IMR-90 (cell line): ENCODE measurements at regions not wholly inside any gene's neighbourhood (a gene's known extent, or its start where the extent isn't known, plus 50 kb on each side); places are given as distances from the start of the nearest gene placed in this dataset.

Experiments used
- CEBPB ChIP-seq: IDR thresholded peaks from 2 replicates; pipeline ENCODE4 v1.6.1; 2012; ENCODE audit warnings: low read depth, low read length, improper control_type of control experiment
- CTCF ChIP-seq: conservative IDR thresholded peaks from 2 replicates; pipeline ENCODE4 v1.5.1; 2012; ENCODE audit warnings: mild to moderate bottlenecking, low read depth, low read length, improper control_type of control experiment
- MAFK ChIP-seq: IDR thresholded peaks from 2 replicates; pipeline ENCODE4 v1.6.1; 2012; ENCODE audit warnings: low read depth, low read length, improper control_type of control experiment
- POLR2A ChIP-seq: IDR thresholded peaks from 2 replicates; pipeline ENCODE4 v1.6.1; 2012; ENCODE audit warnings: mild to moderate bottlenecking, low read depth, low read length
- RAD21 ChIP-seq: IDR thresholded peaks from 2 replicates; pipeline ENCODE4 v1.6.1; 2012; ENCODE audit warnings: low read length, improper control_type of control experiment
- SMC3 ChIP-seq: fragments of 150-350 bp; IDR thresholded peaks from 2 replicates; pipeline ENCODE4 v1.6.1; 2016; ENCODE audit warnings: low read depth, mild to moderate bottlenecking, antibody characterized with exemption, low read length, moderate library complexity
- TF ChIP-seq, protein P1 (sequence below): fragments of 150-350 bp; IDR thresholded peaks from 2 replicates; pipeline ENCODE4 v1.6.1; 2017; ENCODE audit warnings: mild to moderate bottlenecking, antibody characterized with exemption, low read length, low read depth
- TF ChIP-seq, protein P2 (sequence below): fragments of 150-350 bp; IDR thresholded peaks from 2 replicates; pipeline ENCODE4 v1.6.1; 2016; ENCODE audit warnings: low read depth, mild to moderate bottlenecking, low read length, moderate library complexity, borderline replicate concordance

- TF ChIP-seq CTCF (no peak), MAFK (no peak), CEBPB (no peak), POLR2A (no peak), SMC3 (no peak), RAD21 (no peak)
- TF ChIP-seq, protein P1, sequence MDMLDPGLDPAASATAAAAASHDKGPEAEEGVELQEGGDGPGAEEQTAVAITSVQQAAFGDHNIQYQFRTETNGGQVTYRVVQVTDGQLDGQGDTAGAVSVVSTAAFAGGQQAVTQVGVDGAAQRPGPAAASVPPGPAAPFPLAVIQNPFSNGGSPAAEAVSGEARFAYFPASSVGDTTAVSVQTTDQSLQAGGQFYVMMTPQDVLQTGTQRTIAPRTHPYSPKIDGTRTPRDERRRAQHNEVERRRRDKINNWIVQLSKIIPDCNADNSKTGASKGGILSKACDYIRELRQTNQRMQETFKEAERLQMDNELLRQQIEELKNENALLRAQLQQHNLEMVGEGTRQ, result no peak
- TF ChIP-seq, protein P2, sequence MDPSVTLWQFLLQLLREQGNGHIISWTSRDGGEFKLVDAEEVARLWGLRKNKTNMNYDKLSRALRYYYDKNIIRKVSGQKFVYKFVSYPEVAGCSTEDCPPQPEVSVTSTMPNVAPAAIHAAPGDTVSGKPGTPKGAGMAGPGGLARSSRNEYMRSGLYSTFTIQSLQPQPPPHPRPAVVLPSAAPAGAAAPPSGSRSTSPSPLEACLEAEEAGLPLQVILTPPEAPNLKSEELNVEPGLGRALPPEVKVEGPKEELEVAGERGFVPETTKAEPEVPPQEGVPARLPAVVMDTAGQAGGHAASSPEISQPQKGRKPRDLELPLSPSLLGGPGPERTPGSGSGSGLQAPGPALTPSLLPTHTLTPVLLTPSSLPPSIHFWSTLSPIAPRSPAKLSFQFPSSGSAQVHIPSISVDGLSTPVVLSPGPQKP, result no peak
Observed at GRCh38 chr9:87255431-87256155, 242.1 kb upstream of the DAPK1 start.
